Upper lobe of left lung (tissue), 6 donors: ENCODE measurements at regions not wholly inside any gene's neighbourhood (a gene's known extent, or its start where the extent isn't known, plus 50 kb on each side); places are given as distances from the start of the nearest gene placed in this dataset.

ENCODE experiments used
- ATAC-seq, 2 donors: fragments of 200-7000 bp; cut with Tn5 transposase; one replicate each; pipeline ENCODE4 v1.9.1; 2022; ENCODE audit warnings: mild to moderate bottlenecking in 2 of 2, moderate library complexity in 2 of 2; ENCODE audit not compliant: low FRiP score in 2 of 2
- DNase-seq, 2 donors: peaks; one replicate each; pipeline ENCODE4 v3.0.0-alpha.2; 2019 to 2020
- H3K27ac ChIP-seq, 4 donors: fragments of 200-600 bp; sonication (generic); one replicate each; pipeline ENCODE4 v1.5.1; 2016 to 2019
- H3K27me3 ChIP-seq, 4 donors: fragments of 200-600 bp; sonication (generic); one replicate each; pipeline ENCODE4 v1.5.1; 2017 to 2019
- H3K36me3 ChIP-seq, 4 donors: fragments of 200-600 bp; sonication (generic); one replicate each; pipeline ENCODE4 v1.5.1; 2016 to 2019
- H3K4me1 ChIP-seq, 4 donors: fragments of 200-600 bp; sonication (generic); one replicate each; pipeline ENCODE4 v1.5.1; 2018 to 2019
- H3K4me3 ChIP-seq, 4 donors: fragments of 200-600 bp; sonication (generic); one replicate each; pipeline ENCODE4 v1.5.1; 2017 to 2019; ENCODE audit warnings: mild to moderate bottlenecking in 2 of 4, moderate library complexity in 1 of 4
- H3K9me3 ChIP-seq, 4 donors: fragments of 200-600 bp; sonication (generic); one replicate each; pipeline ENCODE4 v1.5.1; 2018 to 2019
- CTCF ChIP-seq, 6 experiments: fragments of 450-650 bp in 4 of 6; fragments of 200-600 bp in 2 of 6; sonication (generic) in 2 of 6; IDR thresholded peaks; one replicate each; pipeline ENCODE4 v1.5.1; 2016 to 2019; ENCODE audit warnings: antibody characterized with exemption in 6 of 6
- EP300 ChIP-seq, 4 donors: sonication (generic); formaldehyde crosslinking; IDR thresholded peaks; one replicate each; pipeline ENCODE4 v1.5.1; 2017; ENCODE audit warnings: antibody characterized with exemption in 4 of 4, control low read depth in 2 of 4
- POLR2A ChIP-seq, 4 donors: fragments of 450-650 bp; IDR thresholded peaks; one replicate each; pipeline ENCODE4 v1.5.1; 2016 to 2017; ENCODE audit warnings: antibody characterized with exemption in 4 of 4, mild to moderate bottlenecking in 2 of 4
- POLR2AphosphoS5 ChIP-seq, 2 donors: sonication (generic); formaldehyde crosslinking; IDR thresholded peaks; one replicate each; pipeline ENCODE4 v1.5.1; 2017; ENCODE audit warnings: antibody characterized with exemption in 2 of 2
- WGBS, 2 donors: methylation state at CpG; one replicate each; pipeline ENCODE4 v1.1.5; 2017 to 2018; 5-methylcytosine and 5-hydroxymethylcytosine counted together
- donor health status: DM: no; HTN: no; CAD: no; lungs with moderate emphysema.
- donor health status: DM: no; HTN: yes; CAD: no; lungs with severe emphysema.

GRCh38 chr2:180682871-180683270 is 297.5 kb upstream of the UBE2E3 start:
- H3K4me1 ChIP-seq, result no peaks in the 10 kb centered on the region
- TF ChIP-seq EP300 (IDR thresholded peaks at IDR 0.05), result no peak
- no peak for TF ChIP-seq POLR2AphosphoS5 (IDR thresholded peaks at IDR 0.05)
- no peak for TF ChIP-seq CTCF (IDR thresholded peaks at IDR 0.05)
- TF ChIP-seq POLR2A (IDR thresholded peaks at IDR 0.05), result no peak
- no peak for ATAC-seq
- no peak overlapping the region for H3K4me3 ChIP-seq
- 76 to 85% methylated on average over 1 of the region's 1 CpG for WGBS, 2 donors
- DNase-seq, result no peak
- H3K27ac ChIP-seq, result no peak overlapping the region
- no peaks in the 10 kb centered on the region for H3K27me3 ChIP-seq
- no peaks in the 10 kb centered on the region for H3K36me3 ChIP-seq
- no peaks in the 10 kb centered on the region for H3K9me3 ChIP-seq

- H3K27ac ChIP-seq, result no peak overlapping the region
- no peaks in the 10 kb centered on the region for H3K36me3 ChIP-seq
- no peak overlapping the region for H3K4me3 ChIP-seq
- no peaks in the 10 kb centered on the region for H3K9me3 ChIP-seq
- TF ChIP-seq POLR2AphosphoS5 (IDR thresholded peaks at IDR 0.05), result no peak
- TF ChIP-seq CTCF (IDR thresholded peaks at IDR 0.05), result no peak
- no peak for TF ChIP-seq POLR2A (IDR thresholded peaks at IDR 0.05)
- no peak for TF ChIP-seq EP300 (IDR thresholded peaks at IDR 0.05)
- no peaks in the 10 kb centered on the region for H3K4me1 ChIP-seq
- 40 to 49% methylated on average over 2 of the region's 2 CpGs for WGBS, 2 donors
- DNase-seq (no peak), ATAC-seq (no peak)
- no peaks in the 10 kb centered on the region for H3K27me3 ChIP-seq
Measured at GRCh38 chr2:180679693-180680092, 300.7 kb upstream of the UBE2E3 start.

GRCh38 chr2:180678625-180678972 is 301.8 kb upstream of the UBE2E3 start:
- DNase-seq (no peak), ATAC-seq (no peak)
- no peaks in the 10 kb centered on the region for H3K4me1 ChIP-seq
- no peaks in the 10 kb centered on the region for H3K9me3 ChIP-seq
- H3K4me3 ChIP-seq, result no peak overlapping the region
- H3K27me3 ChIP-seq, result no peaks in the 10 kb centered on the region
- H3K27ac ChIP-seq, result no peak overlapping the region
- H3K36me3 ChIP-seq, result no peaks in the 10 kb centered on the region
- 51 to 53% methylated on average over 3 of the region's 3 CpGs for WGBS, 2 donors
- no peak for TF ChIP-seq CTCF (IDR thresholded peaks at IDR 0.05)
- no peak for TF ChIP-seq EP300 (IDR thresholded peaks at IDR 0.05)
- no peak for TF ChIP-seq POLR2AphosphoS5 (IDR thresholded peaks at IDR 0.05)
- TF ChIP-seq POLR2A (IDR thresholded peaks at IDR 0.05), result no peak

- ATAC-seq (no peak), DNase-seq (no peak)
- H3K27ac ChIP-seq, result no peak overlapping the region
- H3K27me3 ChIP-seq, result no peaks in the 10 kb centered on the region
- no peak for TF ChIP-seq POLR2A (IDR thresholded peaks at IDR 0.05)
- TF ChIP-seq POLR2AphosphoS5 (IDR thresholded peaks at IDR 0.05), result no peak
- no peak for TF ChIP-seq CTCF (IDR thresholded peaks at IDR 0.05)
- TF ChIP-seq EP300 (IDR thresholded peaks at IDR 0.05), result no peak
- H3K9me3 ChIP-seq, result no peaks in the 10 kb centered on the region
- no peak overlapping the region for H3K4me3 ChIP-seq
- no peaks in the 10 kb centered on the region for H3K4me1 ChIP-seq
- WGBS, 2 donors, result 74 to 90% methylated on average over 3 of the region's 3 CpGs
- no peaks in the 10 kb centered on the region for H3K36me3 ChIP-seq
Measured at GRCh38 chr2:180677930-180678624, 302.3 kb upstream of the UBE2E3 start.

GRCh38 chr2:180677200-180677599 is 303.2 kb upstream of the UBE2E3 start:
- WGBS, 2 donors, result 51 to 59% methylated on average over 3 of the region's 3 CpGs
- H3K27ac ChIP-seq, result no peak overlapping the region
- ATAC-seq, result no peak

More at GRCh38 chr2:180677200-180677599, 303.2 kb upstream of the UBE2E3 start:
- no peak for DNase-seq
- H3K36me3 ChIP-seq, result no peaks in the 10 kb centered on the region
- H3K4me3 ChIP-seq, result no peak overlapping the region
- H3K27me3 ChIP-seq, result no peaks in the 10 kb centered on the region
- TF ChIP-seq POLR2A (IDR thresholded peaks at IDR 0.05), result no peak
- no peak for TF ChIP-seq CTCF (IDR thresholded peaks at IDR 0.05)
- no peak for TF ChIP-seq EP300 (IDR thresholded peaks at IDR 0.05)
- TF ChIP-seq POLR2AphosphoS5 (IDR thresholded peaks at IDR 0.05), result no peak
- no peaks in the 10 kb centered on the region for H3K4me1 ChIP-seq
- H3K9me3 ChIP-seq, result no peaks in the 10 kb centered on the region
